ENCODE measurements at regions not wholly inside any gene's neighbourhood (a gene's known extent, or its start where the extent isn't known, plus 50 kb on each side); places are given as distances from the start of the nearest gene placed in this dataset.

- TF ChIP-seq JUNB (IDR thresholded peaks at IDR 0.05) = no peak
- TF ChIP-seq PHF8 (IDR thresholded peaks at IDR 0.05; ENCODE audit: borderline replicate concordance, low read depth) = no peak
- peak; percentile 23 to 44; a peak in 2 of 5 replicates for TF ChIP-seq RAD21 (conservative IDR thresholded peaks at IDR 0.05 in 1 of 2, IDR thresholded peaks at IDR 0.05 in 1 of 2)
- no peak for TF ChIP-seq SREBF2 (IDR thresholded peaks at IDR 0.05)
- TF ChIP-seq NFE2L2 (conservative IDR thresholded peaks at IDR 0.05; ENCODE audit: low read length) = no peak
- TF ChIP-seq CBX8 (IDR thresholded peaks at IDR 0.05) = no peak
These were observed 311.1 kb downstream of the ZPLD1 start (continued) for GRCh38 chr3:102745881-102746280.

- no peaks in the 10 kb centered on the region for H3K4me1 ChIP-seq
- no peaks in the 10 kb centered on the region for H3K9me3 ChIP-seq
- no peak overlapping the region for H3K4me3 ChIP-seq
- no peak for FAIRE-seq
- CTCF ChIA-PET = no interaction called here
- WGBS (ENCODE audit: missing lambda C conversion rate) = 59% methylated on average over 4 of the region's 4 CpGs
- H3K27ac ChIP-seq = no peak overlapping the region
- no peak for DNase-seq (ENCODE audit: low read depth in 1 of 2, low spot score in 1 of 2)
- ATAC-seq = no peak
- no peak overlapping the region for H3K4me2 ChIP-seq
- no peak for TF ChIP-seq FOXS1 (CRISPR knock-in tag; IDR thresholded peaks at IDR 0.05)
- TF ChIP-seq E2F6 (IDR thresholded peaks at IDR 0.05; ENCODE audit: borderline replicate concordance, low read depth) = no peak
- TF ChIP-seq MAFK (IDR thresholded peaks at IDR 0.05; ENCODE audit: partially characterized antibody) = no peak
- TF ChIP-seq JUN (IDR thresholded peaks at IDR 0.05) = no peak
- no peak for TF ChIP-seq KDM1A (IDR thresholded peaks at IDR 0.05; ENCODE audit: low read depth)
- no peak for TF ChIP-seq HMGXB4 (CRISPR knock-in tag; IDR thresholded peaks at IDR 0.05; ENCODE audit: borderline replicate concordance)
- TF ChIP-seq RFX5 (IDR thresholded peaks at IDR 0.05) = no peak
- no peak for TF ChIP-seq ZSCAN20 (CRISPR knock-in tag; IDR thresholded peaks at IDR 0.05)
- no peak for TF ChIP-seq KDM5A (IDR thresholded peaks at IDR 0.05)
- TF ChIP-seq CBX8 (IDR thresholded peaks at IDR 0.05) = no peak
- no peak for TF ChIP-seq PBX3 (IDR thresholded peaks at IDR 0.05)
- POLR2A ChIA-PET = no interaction called here
These were observed 312.8 kb downstream of the ZPLD1 start for GRCh38 chr3:102747611-102748010.

GRCh38 chr3:102748646-102749045 is 313.8 kb downstream of the ZPLD1 start:
- CTCF ChIA-PET = interaction anchor here (0.6 kb wide), 1 partner anchor 380 kb away, joined by 3 read pairs; no protein-coding TSS in a partner anchor
- Histone ChIP-seq H3K9me3 (no peaks in the 10 kb centered on the region), H3K27ac (no peak overlapping the region), H3K4me2 (no peak overlapping the region), H3K4me1 (no peaks in the 10 kb centered on the region), H3K4me3 (no peak overlapping the region)
- DNase-seq (ENCODE audit: low read depth in 1 of 2, low spot score in 1 of 2) (no peak), FAIRE-seq (no peak), ATAC-seq (no peak)
- no peak for TF ChIP-seq EP300 (IDR thresholded peaks at IDR 0.05)
- no peak for TF ChIP-seq PHF8 (IDR thresholded peaks at IDR 0.05; ENCODE audit: borderline replicate concordance, low read depth)
- no peak for TF ChIP-seq JUN (IDR thresholded peaks at IDR 0.05)
- TF ChIP-seq HOXA7 (CRISPR knock-in tag; IDR thresholded peaks at IDR 0.05) = no peak
- no peak for TF ChIP-seq ATOH8 (CRISPR knock-in tag; IDR thresholded peaks at IDR 0.05; ENCODE audit: low read depth)
- no peak for TF ChIP-seq E2F6 (IDR thresholded peaks at IDR 0.05; ENCODE audit: borderline replicate concordance, low read depth)
- TF ChIP-seq ZNF302 (CRISPR knock-in tag; IDR thresholded peaks at IDR 0.05) = no peak
- TF ChIP-seq POLR2A (IDR thresholded peaks at IDR 0.05; ENCODE audit: low read length) = no peak
- no peak for TF ChIP-seq CBX2 (IDR thresholded peaks at IDR 0.05; ENCODE audit: borderline replicate concordance, low read depth)
- POLR2A ChIA-PET = no interaction called here

All from A549 (cell line).